ENCODE measurements at regions not wholly inside any gene's neighbourhood (a gene's known extent, or its start where the extent isn't known, plus 50 kb on each side); places are given as distances from the start of the nearest gene placed in this dataset.

- no peak for DNase-seq
- Mint-ChIP-seq H3K4me3 (no peak overlapping the region), H3K27ac (no peak overlapping the region), H3K4me1 (peaks cover 21% of the 10 kb centered on the region), H3K36me3 (ENCODE audit: low read depth) (no peaks in the 10 kb centered on the region), H3K9me3 (no peaks in the 10 kb centered on the region), H3K27me3 (ENCODE audit: low read depth, poor library complexity) (peaks cover 64% of the 10 kb centered on the region)
- TF ChIP-seq CTCF (IDR thresholded peaks at IDR 0.05), result no peak
Observed at GRCh38 chr10:8586504-8586903, 532.0 kb downstream of the GATA3 start.

GRCh38 chr10:8588135-8588534, 533.6 kb downstream of the GATA3 start:
- DNase-seq, result no peak
- peaks cover 15% of the 10 kb centered on the region for H3K4me1 Mint-ChIP-seq
- H3K27me3 Mint-ChIP-seq (ENCODE audit: low read depth, poor library complexity), result peaks cover 73% of the 10 kb centered on the region
- H3K27ac Mint-ChIP-seq, result no peak overlapping the region
- no peaks in the 10 kb centered on the region for H3K9me3 Mint-ChIP-seq
- no peak for TF ChIP-seq CTCF (IDR thresholded peaks at IDR 0.05)
- H3K36me3 Mint-ChIP-seq (ENCODE audit: low read depth), result no peaks in the 10 kb centered on the region
- no peak overlapping the region for H3K4me3 Mint-ChIP-seq

- Mint-ChIP-seq H3K27ac (no peak overlapping the region), H3K27me3 (ENCODE audit: low read depth, poor library complexity) (peaks cover 57% of the 10 kb centered on the region), H3K9me3 (no peaks in the 10 kb centered on the region), H3K36me3 (ENCODE audit: low read depth) (no peaks in the 10 kb centered on the region), H3K4me3 (no peak overlapping the region), H3K4me1 (peaks cover 15% of the 10 kb centered on the region)
- DNase-seq, result no peak
- no peak for TF ChIP-seq CTCF (IDR thresholded peaks at IDR 0.05)
Observed at GRCh38 chr10:8590518-8590917, 536.0 kb downstream of the GATA3 start.

- TF ChIP-seq CTCF (IDR thresholded peaks at IDR 0.05), result no peak
- Mint-ChIP-seq H3K27ac (no peak overlapping the region), H3K9me3 (no peaks in the 10 kb centered on the region), H3K4me1 (peaks cover 15% of the 10 kb centered on the region), H3K4me3 (no peak overlapping the region), H3K36me3 (ENCODE audit: low read depth) (no peaks in the 10 kb centered on the region), H3K27me3 (ENCODE audit: low read depth, poor library complexity) (peaks cover 54% of the 10 kb centered on the region)
- DNase-seq, result no peak
Observed at GRCh38 chr10:8591640-8592039, 537.2 kb downstream of the GATA3 start.

- Mint-ChIP-seq H3K9me3 (no peaks in the 10 kb centered on the region), H3K36me3 (ENCODE audit: low read depth) (no peaks in the 10 kb centered on the region), H3K27ac (no peak overlapping the region), H3K4me3 (no peak overlapping the region), H3K4me1 (no peaks in the 10 kb centered on the region), H3K27me3 (ENCODE audit: low read depth, poor library complexity) (peaks cover 35% of the 10 kb centered on the region)
- TF ChIP-seq CTCF (IDR thresholded peaks at IDR 0.05), result no peak
- DNase-seq, result no peak
Observed at GRCh38 chr10:8594176-8594575, 539.7 kb downstream of the GATA3 start.

GRCh38 chr10:8594711-8595110, 540.2 kb downstream of the GATA3 start:
- no peaks in the 10 kb centered on the region for H3K4me1 Mint-ChIP-seq
- TF ChIP-seq CTCF (IDR thresholded peaks at IDR 0.05), result no peak
- peaks cover 36% of the 10 kb centered on the region for H3K27me3 Mint-ChIP-seq (ENCODE audit: low read depth, poor library complexity)
- no peak overlapping the region for H3K27ac Mint-ChIP-seq
- H3K4me3 Mint-ChIP-seq, result no peak overlapping the region
- H3K36me3 Mint-ChIP-seq (ENCODE audit: low read depth), result no peaks in the 10 kb centered on the region
- H3K9me3 Mint-ChIP-seq, result no peaks in the 10 kb centered on the region
- no peak for DNase-seq

Data from nephron progenitor cell (in vitro differentiated cells).